Amygdala (tissue), 56 donors: ENCODE measurements at regions not wholly inside any gene's neighbourhood (a gene's known extent, or its start where the extent isn't known, plus 50 kb on each side); places are given as distances from the start of the nearest gene placed in this dataset.
"Not testable (repeated sequence)": the region's sequence is repeated elsewhere in the genome, so short reads cannot be mapped to it uniquely, and the experiment has no call there.

ENCODE experiments used
- DNase-seq, 56 donors: peaks; one replicate each; lab custom pipeline; 2025; lab: John Stamatoyannopoulos, UW

- no peak for DNase-seq
Observed at GRCh38 chr1:187985897-187986654, 1157.3 kb downstream of the PLA2G4A start.

- DNase-seq = no peak
Observed at GRCh38 chr1:187987236-187987776, 1158.6 kb downstream of the PLA2G4A start.

GRCh38 chr1:187991944-187992343 lies 1163.2 kb downstream of the PLA2G4A start:
- no peak for DNase-seq

GRCh38 chr1:187996780-187997179 lies 1168.0 kb downstream of the PLA2G4A start:
- DNase-seq = no peak

- no peak for DNase-seq
Observed at GRCh38 chr1:187999973-188000372, 1171.2 kb downstream of the PLA2G4A start.

- DNase-seq = not testable (repeated sequence)
Observed at GRCh38 chr1:188003687-188004086, 1174.9 kb downstream of the PLA2G4A start.

- DNase-seq = no peak
Observed at GRCh38 chr1:188004849-188005248, 1176.1 kb downstream of the PLA2G4A start.

GRCh38 chr1:188006354-188006753 lies 1177.6 kb downstream of the PLA2G4A start:
- no peak for DNase-seq

GRCh38 chr1:188013222-188013849 lies 1184.6 kb downstream of the PLA2G4A start:
- not testable (repeated sequence) for DNase-seq

- no peak for DNase-seq
Observed at GRCh38 chr1:188017921-188018320, 1189.2 kb downstream of the PLA2G4A start.

- DNase-seq = no peak
Observed at GRCh38 chr1:188022661-188023060, 1193.9 kb downstream of the PLA2G4A start.

GRCh38 chr1:188023206-188023605 lies 1194.5 kb downstream of the PLA2G4A start:
- DNase-seq = no peak

GRCh38 chr1:188027613-188028012 lies 1198.9 kb downstream of the PLA2G4A start:
- DNase-seq = no peak

GRCh38 chr1:188037572-188037971 lies 1208.8 kb downstream of the PLA2G4A start:
- DNase-seq = not testable (repeated sequence)

GRCh38 chr1:188043536-188044245 lies 1214.9 kb downstream of the PLA2G4A start:
- no peak for DNase-seq

- DNase-seq = no peak
Observed at GRCh38 chr1:188050250-188050649, 1221.5 kb downstream of the PLA2G4A start.

- peak in 1 of 56 donors; percentile 4 for DNase-seq
Observed at GRCh38 chr1:188056011-188056410, 1227.3 kb downstream of the PLA2G4A start.

- DNase-seq = no peak
Observed at GRCh38 chr1:188058801-188059200, 1230.1 kb downstream of the PLA2G4A start.

GRCh38 chr1:188061881-188062280 lies 1233.1 kb downstream of the PLA2G4A start:
- DNase-seq = no peak

GRCh38 chr1:188062456-188062855 lies 1233.7 kb downstream of the PLA2G4A start:
- DNase-seq = no peak

GRCh38 chr1:188065917-188066316 lies 1237.2 kb downstream of the PLA2G4A start:
- no peak for DNase-seq
